ENCODE measurements at regions not wholly inside any gene's neighbourhood (a gene's known extent, or its start where the extent isn't known, plus 50 kb on each side); places are given as distances from the start of the nearest gene placed in this dataset.

GRCh38 chr20:40493071-40493470 lies 196.0 kb downstream of the MAFB start:
- H3K27me3 ChIP-seq (ENCODE audit: insufficient read depth, low read length): no peaks in the 10 kb centered on the region

GRCh38 chr20:40491009-40491590 lies 197.9 kb downstream of the MAFB start:
- no peak for TF ChIP-seq CTCF (IDR thresholded peaks at IDR 0.05; ENCODE audit: low read length)
- TF ChIP-seq EZH2 (IDR thresholded peaks at IDR 0.05; ENCODE audit: borderline replicate concordance, low read length): no peak
- no peaks in the 10 kb centered on the region for H3F3A ChIP-seq (ENCODE audit: insufficient read depth, low read length)
- H3K27me3 ChIP-seq (ENCODE audit: insufficient read depth, low read length): no peaks in the 10 kb centered on the region
- no peaks in the 10 kb centered on the region for H4K20me1 ChIP-seq (ENCODE audit: insufficient read depth, low read length)
- no peaks in the 10 kb centered on the region for H3K79me2 ChIP-seq (ENCODE audit: insufficient read depth, low read length)
- no peaks in the 10 kb centered on the region for H3K9me3 ChIP-seq (ENCODE audit: low read length)
- H3K27ac ChIP-seq (ENCODE audit: low read depth, low read length, poor library complexity, severe bottlenecking): no peak overlapping the region
- H2AFZ ChIP-seq (ENCODE audit: low read length): no peak overlapping the region
- no peak overlapping the region for H3K9ac ChIP-seq (ENCODE audit: low read length)
- H3K36me3 ChIP-seq (ENCODE audit: insufficient read depth, low read length): no peaks in the 10 kb centered on the region
- H3K4me3 ChIP-seq (ENCODE audit: low read depth, low read length, poor library complexity, severe bottlenecking): no peak overlapping the region
- H3K4me1 ChIP-seq (ENCODE audit: insufficient read depth, low read length, severe bottlenecking): no peaks in the 10 kb centered on the region
- H3K9me2 ChIP-seq (ENCODE audit: low read depth, low read length): no peaks in the 10 kb centered on the region
- no peak overlapping the region for H3K4me2 ChIP-seq (ENCODE audit: low read length)

More at GRCh38 chr20:40493071-40493470, 196.0 kb downstream of the MAFB start:
- Histone ChIP-seq H3K9me3 (ENCODE audit: low read length) (no peaks in the 10 kb centered on the region), H3K27ac (ENCODE audit: low read depth, low read length, poor library complexity, severe bottlenecking) (no peak overlapping the region), H3K4me2 (ENCODE audit: low read length) (no peak overlapping the region), H3K36me3 (ENCODE audit: insufficient read depth, low read length) (no peaks in the 10 kb centered on the region), H3F3A (ENCODE audit: insufficient read depth, low read length) (no peaks in the 10 kb centered on the region), H3K79me2 (ENCODE audit: insufficient read depth, low read length) (no peaks in the 10 kb centered on the region), H4K20me1 (ENCODE audit: insufficient read depth, low read length) (no peaks in the 10 kb centered on the region), H3K9ac (ENCODE audit: low read length) (no peak overlapping the region), H3K9me2 (ENCODE audit: low read depth, low read length) (no peaks in the 10 kb centered on the region), H3K4me3 (ENCODE audit: low read depth, low read length, poor library complexity, severe bottlenecking) (no peak overlapping the region), H3K4me1 (ENCODE audit: insufficient read depth, low read length, severe bottlenecking) (no peaks in the 10 kb centered on the region), H2AFZ (ENCODE audit: low read length) (no peak overlapping the region)
- TF ChIP-seq CTCF (IDR thresholded peaks at IDR 0.05; ENCODE audit: low read length) (no peak), EZH2 (IDR thresholded peaks at IDR 0.05; ENCODE audit: borderline replicate concordance, low read length) (no peak)

- H3K79me2 ChIP-seq (ENCODE audit: insufficient read depth, low read length): no peaks in the 10 kb centered on the region
- H3K4me1 ChIP-seq (ENCODE audit: insufficient read depth, low read length, severe bottlenecking): no peaks in the 10 kb centered on the region
- H3K4me2 ChIP-seq (ENCODE audit: low read length): no peak overlapping the region
- no peaks in the 10 kb centered on the region for H3K36me3 ChIP-seq (ENCODE audit: insufficient read depth, low read length)
- no peak overlapping the region for H3K27ac ChIP-seq (ENCODE audit: low read depth, low read length, poor library complexity, severe bottlenecking)
- H3F3A ChIP-seq (ENCODE audit: insufficient read depth, low read length): no peaks in the 10 kb centered on the region
- no peak overlapping the region for H3K9ac ChIP-seq (ENCODE audit: low read length)
- H3K9me3 ChIP-seq (ENCODE audit: low read length): no peaks in the 10 kb centered on the region
- H4K20me1 ChIP-seq (ENCODE audit: insufficient read depth, low read length): no peaks in the 10 kb centered on the region
- TF ChIP-seq EZH2 (IDR thresholded peaks at IDR 0.05; ENCODE audit: borderline replicate concordance, low read length): no peak
- no peak for TF ChIP-seq CTCF (IDR thresholded peaks at IDR 0.05; ENCODE audit: low read length)
- no peak overlapping the region for H2AFZ ChIP-seq (ENCODE audit: low read length)
- no peaks in the 10 kb centered on the region for H3K27me3 ChIP-seq (ENCODE audit: insufficient read depth, low read length)
- H3K4me3 ChIP-seq (ENCODE audit: low read depth, low read length, poor library complexity, severe bottlenecking): no peak overlapping the region
- no peaks in the 10 kb centered on the region for H3K9me2 ChIP-seq (ENCODE audit: low read depth, low read length)
Measured at GRCh38 chr20:40489886-40490285, 199.2 kb downstream of the MAFB start.
